ENCODE measurements at regions not wholly inside any gene's neighbourhood (a gene's known extent, or its start where the extent isn't known, plus 50 kb on each side); places are given as distances from the start of the nearest gene placed in this dataset.

DNA sequence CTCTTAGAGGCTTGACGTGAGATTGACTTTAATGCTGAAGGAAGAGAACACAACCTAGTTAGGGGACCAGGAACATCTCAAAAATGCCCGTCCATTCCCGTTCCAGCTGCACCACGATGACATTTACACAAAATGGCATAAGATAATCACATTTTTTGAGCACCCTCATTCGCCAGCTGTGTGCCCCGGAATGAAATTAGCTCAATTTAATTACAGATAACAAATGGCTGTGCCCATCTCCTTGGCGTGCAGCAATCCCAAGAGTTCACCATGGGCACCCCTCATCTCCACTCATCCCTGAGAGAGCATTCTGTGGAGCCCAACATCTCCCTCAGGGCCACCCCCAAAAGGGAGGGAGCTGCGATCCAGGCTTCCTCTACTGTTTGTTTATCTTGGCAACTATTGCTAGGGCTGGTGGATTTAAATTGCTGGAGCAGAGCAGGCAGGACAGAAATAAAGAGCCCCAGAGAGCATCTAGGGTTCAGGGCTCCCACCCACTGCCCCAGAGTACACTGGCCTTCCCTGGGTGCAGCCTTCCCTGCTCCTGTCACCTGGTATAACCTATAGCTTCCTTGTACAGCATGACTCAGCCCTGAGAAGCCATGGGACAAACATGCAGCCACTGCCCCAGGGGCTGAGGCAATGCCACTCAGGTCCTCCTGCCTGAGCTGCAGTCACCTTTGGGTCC is 263.5 kb downstream of the ZEB1 start:
- no peak for DNase-seq (ENCODE audit: extremely low read depth, insufficient read length)
- no peaks in the 10 kb centered on the region for H3K36me3 ChIP-seq (ENCODE audit: control insufficient read depth, insufficient read depth, low read length)
- no peaks in the 10 kb centered on the region for H3K27me3 ChIP-seq (replicated peaks; ENCODE audit: control insufficient read depth, insufficient read depth, low read length)
- no peak overlapping the region for H3K4me3 ChIP-seq (replicated peaks; ENCODE audit: low read depth, low read length)
- TF ChIP-seq, protein P1, sequence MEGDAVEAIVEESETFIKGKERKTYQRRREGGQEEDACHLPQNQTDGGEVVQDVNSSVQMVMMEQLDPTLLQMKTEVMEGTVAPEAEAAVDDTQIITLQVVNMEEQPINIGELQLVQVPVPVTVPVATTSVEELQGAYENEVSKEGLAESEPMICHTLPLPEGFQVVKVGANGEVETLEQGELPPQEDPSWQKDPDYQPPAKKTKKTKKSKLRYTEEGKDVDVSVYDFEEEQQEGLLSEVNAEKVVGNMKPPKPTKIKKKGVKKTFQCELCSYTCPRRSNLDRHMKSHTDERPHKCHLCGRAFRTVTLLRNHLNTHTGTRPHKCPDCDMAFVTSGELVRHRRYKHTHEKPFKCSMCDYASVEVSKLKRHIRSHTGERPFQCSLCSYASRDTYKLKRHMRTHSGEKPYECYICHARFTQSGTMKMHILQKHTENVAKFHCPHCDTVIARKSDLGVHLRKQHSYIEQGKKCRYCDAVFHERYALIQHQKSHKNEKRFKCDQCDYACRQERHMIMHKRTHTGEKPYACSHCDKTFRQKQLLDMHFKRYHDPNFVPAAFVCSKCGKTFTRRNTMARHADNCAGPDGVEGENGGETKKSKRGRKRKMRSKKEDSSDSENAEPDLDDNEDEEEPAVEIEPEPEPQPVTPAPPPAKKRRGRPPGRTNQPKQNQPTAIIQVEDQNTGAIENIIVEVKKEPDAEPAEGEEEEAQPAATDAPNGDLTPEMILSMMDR (IDR thresholded peaks at IDR 0.05; ENCODE audit: insufficient read depth, low read length, poor library complexity, severe bottlenecking) = no peak

DNA sequence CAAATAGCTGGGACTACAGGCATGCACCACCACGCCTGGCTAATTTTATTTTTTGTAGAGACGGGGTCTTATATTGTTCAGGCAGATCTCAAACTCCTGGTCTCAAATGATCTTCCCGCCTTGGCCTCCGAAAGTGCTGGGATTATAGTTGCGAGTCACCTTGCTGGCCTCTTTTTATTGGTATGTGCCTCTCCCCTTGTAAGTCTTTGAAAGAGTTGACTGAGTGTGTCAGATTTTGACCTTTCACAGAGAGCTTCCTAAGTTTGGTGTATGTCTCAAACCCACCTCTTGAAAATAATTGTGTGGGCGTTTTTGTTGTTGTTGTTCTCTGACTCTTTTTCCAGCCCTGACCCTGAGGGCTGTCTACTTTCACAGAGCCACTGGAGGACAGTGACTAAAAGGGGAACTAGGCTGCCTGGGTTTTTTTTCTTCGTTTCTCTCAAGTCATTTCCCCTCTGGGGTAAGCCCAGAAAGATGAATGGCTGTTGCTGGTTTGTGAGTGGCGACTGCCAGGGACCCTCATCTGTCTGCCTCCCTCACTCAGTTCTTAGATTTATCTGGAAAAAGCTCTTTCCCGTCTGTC is 262.8 kb downstream of the ZEB1 start:
- Histone ChIP-seq H3K4me3 (replicated peaks; ENCODE audit: low read depth, low read length) (no peak overlapping the region), H3K27me3 (replicated peaks; ENCODE audit: control insufficient read depth, insufficient read depth, low read length) (no peaks in the 10 kb centered on the region), H3K36me3 (ENCODE audit: control insufficient read depth, insufficient read depth, low read length) (no peaks in the 10 kb centered on the region)
- DNase-seq (ENCODE audit: extremely low read depth, insufficient read length) = no peak
- TF ChIP-seq, protein P1 (IDR thresholded peaks at IDR 0.05; ENCODE audit: insufficient read depth, low read length, poor library complexity, severe bottlenecking) = no peak

DNA sequence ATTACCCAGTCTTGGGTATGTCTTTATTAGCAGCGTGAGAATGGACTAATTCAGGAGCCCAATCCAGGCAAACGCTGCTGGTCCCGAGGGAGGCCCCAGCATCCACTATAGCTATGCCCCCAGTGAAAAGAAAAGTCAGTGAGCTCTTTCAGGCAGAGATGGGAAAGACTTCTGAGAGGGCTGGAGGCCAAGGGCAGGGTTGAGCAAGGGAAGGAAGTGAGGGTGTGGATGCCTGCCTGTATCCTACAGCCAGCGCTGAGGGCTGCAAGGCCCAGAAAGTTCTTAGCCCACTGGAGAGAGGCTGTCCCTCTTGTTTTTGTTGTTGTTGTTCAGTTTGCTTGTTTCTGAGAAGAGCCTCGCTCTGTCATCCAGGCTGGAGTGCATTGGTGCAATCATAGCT is 261.6 kb downstream of the ZEB1 start:
- no peak for DNase-seq (ENCODE audit: extremely low read depth, insufficient read length)
- no peaks in the 10 kb centered on the region for H3K27me3 ChIP-seq (replicated peaks; ENCODE audit: control insufficient read depth, insufficient read depth, low read length)
- no peaks in the 10 kb centered on the region for H3K36me3 ChIP-seq (ENCODE audit: control insufficient read depth, insufficient read depth, low read length)
- TF ChIP-seq, protein P1 (IDR thresholded peaks at IDR 0.05; ENCODE audit: insufficient read depth, low read length, poor library complexity, severe bottlenecking) = no peak
- H3K4me3 ChIP-seq (replicated peaks; ENCODE audit: low read depth, low read length) = no peak overlapping the region

All from GM06990 (cell line).